H1 (cell line): ENCODE measurements at regions not wholly inside any gene's neighbourhood (a gene's known extent, or its start where the extent isn't known, plus 50 kb on each side); places are given as distances from the start of the nearest gene placed in this dataset.

Source experiments
- CTCF ChIA-PET: fragments of 300-600 bp; sonication (Branson Sonifier 250); formaldehyde crosslinking; loops from one replicate; lab custom pipeline; 2021; ENCODE audit not compliant: partially characterized antibody; lab: Charles Lee
- POLR2A ChIA-PET: fragments of 300-600 bp; sonication (Branson Sonifier 250); formaldehyde crosslinking; loops from one replicate; lab custom pipeline; 2021; ENCODE audit warnings: inconsistent platforms; ENCODE audit not compliant: partially characterized antibody; lab: Charles Lee
- DNase-seq, 2 experiments: peaks; one replicate each; pipeline versions ENCODE4 v3.0.0 to v3.0.0-alpha.2; 2010 to 2022; ENCODE audit warnings: low spot score in 2 of 2, low read depth in 1 of 2, mixed read lengths in 1 of 2
- FAIRE-seq: peaks from 2 replicates; lab custom pipeline; 2011; peaks lifted over from hg19 to GRCh38; lab: Jason Lieb, UNC
- H2AFZ ChIP-seq: 2 replicates; pipeline ENCODE4 v1.8.1; 2012; ENCODE audit warnings: low read length, inconsistent platforms
- H2AK5ac ChIP-seq: 2 replicates; pipeline ENCODE4 v1.6.1; 2013; ENCODE audit warnings: low read depth, low read length
- H2BK120ac ChIP-seq: replicated peaks from 2 replicates; pipeline ENCODE3; 2013; ENCODE audit warnings: low read depth, low read length, inconsistent platforms
- H2BK12ac ChIP-seq: 2 replicates; pipeline ENCODE4 v1.6.1; 2013; ENCODE audit warnings: low read depth, low read length
- H2BK15ac ChIP-seq: 2 replicates; pipeline ENCODE4 v1.6.1; 2013; ENCODE audit warnings: low read length
- H2BK20ac ChIP-seq: 2 replicates; pipeline ENCODE4 v1.6.1; 2013; ENCODE audit warnings: low read length
- H2BK5ac ChIP-seq: 2 replicates; pipeline ENCODE4 v1.6.1; 2013; ENCODE audit warnings: low read depth, low read length
- H3K14ac ChIP-seq: 2 replicates; pipeline ENCODE4 v1.6.1; 2013; ENCODE audit warnings: inconsistent platforms; ENCODE audit not compliant: insufficient read length
- H3K18ac ChIP-seq: 2 replicates; pipeline ENCODE4 v1.6.1; 2013; ENCODE audit warnings: low read length; ENCODE audit errors: extremely low read depth
- H3K23ac ChIP-seq: 2 replicates; pipeline ENCODE4 v1.6.1; 2013; ENCODE audit warnings: inconsistent platforms; ENCODE audit not compliant: insufficient read length
- H3K23me2 ChIP-seq: 2 replicates; pipeline ENCODE4 v1.6.1; 2013; ENCODE audit warnings: low read depth, low read length
- H3K27ac ChIP-seq: 2 replicates; pipeline ENCODE4 v1.6.1; 2011; ENCODE audit warnings: low read depth, low read length, inconsistent platforms
- H3K27me3 ChIP-seq, 4 experiments: replicated peaks in 1 of 4; 1 replicate in 1 of 4; 2 replicates in 3 of 4; pipeline versions ENCODE4 v1.6.1 to v1.8.1; 2011 to 2013; ENCODE audit warnings: low read length in 3 of 4, mild to moderate bottlenecking in 3 of 4, inconsistent platforms in 2 of 4, mixed read lengths in 2 of 4, moderate library complexity in 1 of 4; ENCODE audit not compliant: control insufficient read depth in 3 of 4, insufficient read depth in 3 of 4; ENCODE audit errors: extremely low read depth in 1 of 4
- H3K36me3 ChIP-seq, 4 experiments: 2 replicates each; pipeline versions ENCODE4 v1.6.1 to v1.8.1; 2011 to 2013; ENCODE audit warnings: mild to moderate bottlenecking in 4 of 4, low read length in 3 of 4, moderate library complexity in 2 of 4, control low read depth in 1 of 4, inconsistent platforms in 1 of 4; ENCODE audit not compliant: insufficient read depth in 4 of 4, control insufficient read depth in 2 of 4
- H3K4ac ChIP-seq: replicated peaks from 2 replicates; pipeline ENCODE3; 2013; ENCODE audit warnings: low read length, low read depth, mixed read lengths, inconsistent platforms; ENCODE audit not compliant: insufficient read length
- H3K4me1 ChIP-seq, 4 experiments: replicated peaks in 1 of 4; 1 replicate in 1 of 4; 2 replicates in 3 of 4; pipeline versions ENCODE4 v1.6.1 to v1.8.1; 2011 to 2013; ENCODE audit warnings: low read length in 3 of 4, inconsistent platforms in 2 of 4, mixed read lengths in 1 of 4; ENCODE audit not compliant: insufficient read depth in 4 of 4, control insufficient read depth in 3 of 4
- H3K4me2 ChIP-seq, 2 experiments: 2 replicates each; pipeline versions ENCODE4 v1.6.1 to v1.8.1; 2011 to 2013; ENCODE audit warnings: low read depth in 2 of 2, low read length in 2 of 2, control low read depth in 1 of 2, inconsistent platforms in 1 of 2, mild to moderate bottlenecking in 1 of 2; ENCODE audit not compliant: insufficient read depth in 1 of 2
- H3K4me3 ChIP-seq, 4 experiments: fragments of 200-600, 300-600 bp in 1 of 4; sonication (generic), shearing (Covaris generic), sonication (Bioruptor Twin) in 1 of 4; 2 replicates each; pipeline versions ENCODE4 v1.5.1 to v1.8.1; 2011 to 2016; ENCODE audit warnings: low read length in 4 of 4, low read depth in 3 of 4, control low read depth in 2 of 4, inconsistent platforms in 2 of 4, mild to moderate bottlenecking in 2 of 4, mixed read lengths in 1 of 4, moderate library complexity in 1 of 4; ENCODE audit not compliant: insufficient read depth in 2 of 4; ENCODE audit errors: extremely low read depth in 1 of 4
- H3K56ac ChIP-seq: replicated peaks from 2 replicates; pipeline ENCODE3; 2013; ENCODE audit warnings: low read depth, mild to moderate bottlenecking, mixed read lengths, low read length, inconsistent platforms; ENCODE audit not compliant: insufficient read length
- H3K79me1 ChIP-seq: 2 replicates; pipeline ENCODE4 v1.6.1; 2013; ENCODE audit warnings: low read depth, low read length, control low read depth
- H3K79me2 ChIP-seq, 2 experiments: 2 replicates each; pipeline versions ENCODE4 v1.6.1 to v1.8.1; 2012 to 2013; ENCODE audit warnings: low read length in 2 of 2, mild to moderate bottlenecking in 2 of 2, inconsistent platforms in 1 of 2; ENCODE audit not compliant: insufficient read depth in 2 of 2, control insufficient read depth in 1 of 2
- H3K9ac ChIP-seq, 4 experiments: replicated peaks in 1 of 4; 1 replicate in 1 of 4; 2 replicates in 3 of 4; pipeline versions ENCODE4 v1.6.1 to v1.8.1; 2011 to 2013; ENCODE audit warnings: low read depth in 3 of 4, low read length in 3 of 4, control low read depth in 2 of 4, mild to moderate bottlenecking in 2 of 4, moderate library complexity in 2 of 4, inconsistent platforms in 1 of 4; ENCODE audit errors: extremely low read depth in 1 of 4
- H3K9me3 ChIP-seq, 2 experiments: 2 replicates each; pipeline versions ENCODE4 v1.6.1 to v1.8.1; 2012 to 2013; ENCODE audit warnings: mild to moderate bottlenecking in 2 of 2, moderate library complexity in 2 of 2, control low read depth in 1 of 2, inconsistent platforms in 1 of 2, low read depth in 1 of 2, low read length in 1 of 2, mixed read lengths in 1 of 2; ENCODE audit not compliant: insufficient read depth in 2 of 2
- H4K20me1 ChIP-seq, 2 experiments: replicated peaks in 1 of 2; 2 replicates each; pipeline versions ENCODE3 to v1.8.1; 2011 to 2013; ENCODE audit warnings: inconsistent platforms in 2 of 2, low read length in 2 of 2, mild to moderate bottlenecking in 1 of 2; ENCODE audit not compliant: insufficient read depth in 2 of 2, control insufficient read depth in 1 of 2
- H4K5ac ChIP-seq: 2 replicates; pipeline ENCODE4 v1.6.1; 2013; ENCODE audit warnings: low read length, low read depth, mixed read lengths, inconsistent platforms; ENCODE audit not compliant: insufficient read length
- H4K8ac ChIP-seq: 2 replicates; pipeline ENCODE4 v1.8.0; 2013; ENCODE audit warnings: mild to moderate bottlenecking, moderate library complexity, low read length, inconsistent platforms; ENCODE audit not compliant: insufficient read depth; ENCODE audit errors: extremely low read depth
- H4K91ac ChIP-seq: replicated peaks from 2 replicates; pipeline ENCODE3; 2013; ENCODE audit warnings: low read length, mixed read lengths, inconsistent platforms; ENCODE audit not compliant: insufficient read length
- ASH2L ChIP-seq: fragments of 200-600, 300-600 bp; sonication (generic); IDR thresholded peaks from one replicate; pipeline ENCODE4 v1.7.1; 2017; ENCODE audit warnings: low read length
- ATF2 ChIP-seq: IDR thresholded peaks from 2 replicates; pipeline ENCODE4 v1.6.1; 2012; ENCODE audit warnings: low read length, inconsistent platforms
- ATF3 ChIP-seq: IDR thresholded peaks from 2 replicates; pipeline ENCODE4 v1.6.1; 2011; ENCODE audit warnings: low read depth, mild to moderate bottlenecking, low read length; ENCODE audit not compliant: insufficient read depth
- BACH1 ChIP-seq: IDR thresholded peaks from 2 replicates; pipeline ENCODE4 v1.6.1; 2012; ENCODE audit warnings: low read length, improper control_type of control experiment
- CBX5 ChIP-seq: fragments of 300-800, 300-1000 bp; sonication (generic); IDR thresholded peaks from 2 replicates; pipeline ENCODE4 v1.7.1; 2016; ENCODE audit warnings: antibody characterized with exemption, low read length, low read depth
- CEBPB ChIP-seq: IDR thresholded peaks from 2 replicates; pipeline ENCODE4 v1.6.1; 2012; ENCODE audit warnings: low read depth, low read length
- NANOG ChIP-seq: IDR thresholded peaks from 2 replicates; pipeline ENCODE4 v1.6.1; 2011; ENCODE audit warnings: low read length, low read depth, mild to moderate bottlenecking, inconsistent platforms; ENCODE audit not compliant: insufficient read depth, poor library complexity, severe bottlenecking
- PHF8 ChIP-seq: fragments of 200-600 bp; sonication (generic); conservative IDR thresholded peaks from 2 replicates; pipeline ENCODE4 v1.7.1; 2012; ENCODE audit warnings: low read depth, mild to moderate bottlenecking, inconsistent platforms, low read length, moderate library complexity
- POLR2A ChIP-seq, 2 experiments: IDR thresholded peaks; 1 replicate in 1 of 2; 2 replicates in 1 of 2; pipeline ENCODE4 v1.6.1; 2011; ENCODE audit warnings: low read depth in 2 of 2, low read length in 2 of 2, mild to moderate bottlenecking in 2 of 2; ENCODE audit errors: control extremely low read depth in 1 of 2
- POU5F1 ChIP-seq: IDR thresholded peaks from 2 replicates; pipeline ENCODE4 v1.6.1; 2011; ENCODE audit warnings: low read depth, mild to moderate bottlenecking, low read length, moderate library complexity
- RFX5 ChIP-seq: IDR thresholded peaks from 2 replicates; pipeline ENCODE4 v1.6.1; 2011; ENCODE audit warnings: low read depth, low read length, improper control_type of control experiment, borderline replicate concordance
- SIX5 ChIP-seq: IDR thresholded peaks from 2 replicates; pipeline ENCODE4 v1.6.1; 2011; ENCODE audit warnings: mild to moderate bottlenecking, low read depth, low read length
- SUZ12 ChIP-seq: fragments of 200-600 bp; sonication (generic); IDR thresholded peaks from 2 replicates; pipeline ENCODE4 v1.6.1; 2012; ENCODE audit warnings: mild to moderate bottlenecking, inconsistent platforms, low read length, moderate library complexity, mixed read lengths
- TCF12 ChIP-seq: IDR thresholded peaks from 2 replicates; pipeline ENCODE4 v1.6.1; 2011; ENCODE audit warnings: low read depth, mild to moderate bottlenecking, low read length
- WGBS, 2 experiments: shearing (Covaris generic) in 1 of 2; methylation state at CpG; one replicate each; pipeline versions ENCODE4 v1.1.6 to v1.1.7; 2013 to 2015; ENCODE audit warnings: low lambda C conversion rate in 2 of 2, mixed read lengths in 2 of 2, inconsistent platforms in 1 of 2, low coverage in 1 of 2, missing lambda C conversion rate in 1 of 2; ENCODE audit not compliant: insufficient replicate concordance in 2 of 2, insufficient coverage in 1 of 2, insufficient read length in 1 of 2; ENCODE audit errors: extremely low coverage in 1 of 2, missing lambda C conversion rate in 1 of 2; 5-methylcytosine and 5-hydroxymethylcytosine counted together

GRCh38 chr4:85372966-85373365, 102.0 kb upstream of the ARHGAP24 start:
- 91% methylated on average over 4 of the region's 4 CpGs; no CpG with 5 or more reads in 1 of the 2 experiments for WGBS, 2 experiments
- Histone ChIP-seq H3K27me3 (no peaks in the 10 kb centered on the region), H2BK12ac (no peak overlapping the region), H3K27ac (no peak overlapping the region), H3K18ac (no peak overlapping the region), H3K56ac (no peak overlapping the region), H3K36me3 (no peaks in the 10 kb centered on the region), H3K23me2 (no peaks in the 10 kb centered on the region), H3K9me3 (no peaks in the 10 kb centered on the region), H2AFZ (no peak overlapping the region), H3K4me3 (no peak overlapping the region), H3K79me2 (no peaks in the 10 kb centered on the region), H4K5ac (no peak overlapping the region), H3K23ac (no peak overlapping the region), H3K14ac (no peak overlapping the region), H2BK5ac (no peak overlapping the region), H2AK5ac (no peak overlapping the region), H3K4me2 (no peak overlapping the region), H3K4ac (no peak overlapping the region), H3K9ac (no peak overlapping the region), H3K4me1 (peaks cover 0 to 8% (median 0%) of the 10 kb centered on the region in 4 experiments; a peak in 1 of 7 replicates), H3K79me1 (no peaks in the 10 kb centered on the region), H4K91ac (no peak overlapping the region), H2BK120ac (no peak overlapping the region), H2BK20ac (no peak overlapping the region), H4K8ac (no peak overlapping the region), H4K20me1 (no peaks in the 10 kb centered on the region), H2BK15ac (no peak overlapping the region)
- ChIA-PET CTCF (interaction anchor here (1.1 to 3.4 kb wide), 4 partner anchors 11 to 322 kb away, joined by 3 to 17 read pairs (median 6); no protein-coding TSS in a partner anchor), POLR2A (no interaction called here)
- FAIRE-seq (no peak), DNase-seq (no peak)
- no peak for TF ChIP-seq SUZ12
- TF ChIP-seq NANOG: no peak
- no peak for TF ChIP-seq RFX5
- no peak for TF ChIP-seq CEBPB
- no peak for TF ChIP-seq BACH1
- no peak for TF ChIP-seq PHF8
- TF ChIP-seq SIX5: no peak
- no peak for TF ChIP-seq POU5F1
- TF ChIP-seq ASH2L: no peak
- TF ChIP-seq ATF2: no peak
- no peak for TF ChIP-seq TCF12
- TF ChIP-seq CBX5: no peak
- no peak for TF ChIP-seq ATF3
- no peak for TF ChIP-seq POLR2A (IDR thresholded peaks at IDR 0.05; ENCODE audit: control extremely low read depth in 1 of 2, low read depth in 2 of 2, low read length in 2 of 2)
